Natural killer cell (primary cell): ENCODE measurements at regions not wholly inside any gene's neighbourhood (a gene's known extent, or its start where the extent isn't known, plus 50 kb on each side); places are given as distances from the start of the nearest gene placed in this dataset.

Experiments used
- ATAC-seq, 3 donors: fragments of 150-1000 bp in 2 of 3; fragments of 200-7000 bp in 1 of 3; cut with Tn5 transposase; 1 replicate in 1 of 3; 2 replicates in 2 of 3; pipeline ENCODE4 v1.10.0; 2021; ENCODE audit warnings: mild to moderate bottlenecking in 2 of 3, moderate library complexity in 2 of 3
- DNase-seq, 2 donors: peaks; one replicate each; pipeline versions ENCODE4 v3.0.0 to v3.0.0-alpha.2; 2013 to 2021; ENCODE audit warnings: mixed read lengths in 1 of 2
- H3K27ac ChIP-seq: one replicate; pipeline ENCODE4 v1.5.1; 2013; ENCODE audit warnings: mild to moderate bottlenecking, low read length
- H3K27me3 ChIP-seq: one replicate; pipeline ENCODE4 v1.6.1; 2013; ENCODE audit warnings: low read length; ENCODE audit not compliant: control insufficient read depth, insufficient read depth
- H3K36me3 ChIP-seq: one replicate; pipeline ENCODE4 v1.6.1; 2013; ENCODE audit warnings: low read length; ENCODE audit not compliant: control insufficient read depth, insufficient read depth
- H3K4me1 ChIP-seq: one replicate; pipeline ENCODE4 v1.6.1; 2013; ENCODE audit warnings: low read length; ENCODE audit not compliant: control insufficient read depth, insufficient read depth
- H3K4me3 ChIP-seq: one replicate; pipeline ENCODE4 v1.5.1; 2013; ENCODE audit warnings: low read length
- H3K9me3 ChIP-seq: one replicate; pipeline ENCODE4 v1.6.1; 2013; ENCODE audit warnings: low read length; ENCODE audit not compliant: control insufficient read depth, insufficient read depth
- H3K27ac Mint-ChIP-seq, 2 donors: one replicate each; pipeline ENCODE4 v1.8.0; 2022; ENCODE audit warnings: mild to moderate bottlenecking in 2 of 2, mixed read lengths in 2 of 2, moderate library complexity in 1 of 2
- H3K27me3 Mint-ChIP-seq, 2 donors: one replicate each; pipeline ENCODE4 v1.8.0; 2022; ENCODE audit warnings: low read depth in 2 of 2, mixed read lengths in 2 of 2
- H3K36me3 Mint-ChIP-seq: one replicate; pipeline ENCODE4 v1.8.0; 2022; ENCODE audit warnings: mixed read lengths
- H3K4me1 Mint-ChIP-seq, 2 donors: one replicate each; pipeline ENCODE4 v1.8.0; 2022; ENCODE audit warnings: mixed read lengths in 2 of 2
- H3K4me3 Mint-ChIP-seq: one replicate; pipeline ENCODE4 v1.8.0; 2022; ENCODE audit warnings: mild to moderate bottlenecking, moderate library complexity, mixed read lengths
- H3K9me3 Mint-ChIP-seq, 2 donors: one replicate each; pipeline ENCODE4 v1.8.0; 2022; ENCODE audit warnings: mixed read lengths in 2 of 2
- CTCF ChIP-seq: fragments of 200-600 bp; IDR thresholded peaks from one replicate; pipeline ENCODE4 v1.8.0; 2022; ENCODE audit warnings: antibody characterized with exemption
- WGBS: methylation state at CpG from one replicate; pipeline ENCODE4 v1.1.7; 2013; ENCODE audit warnings: missing lambda C conversion rate; ENCODE audit not compliant: insufficient coverage; 5-methylcytosine and 5-hydroxymethylcytosine counted together
- intact Hi-C: fragments of 100-400 bp; cut with micrococcal nuclease; formaldehyde crosslinking; loops from one replicate; pipeline ENCODE4 v1.14.2; 2022

GRCh38 chr5:3339798-3340115 is 255.9 kb upstream of the IRX1 start:
- H3K4me1 Mint-ChIP-seq = no peaks in the 10 kb centered on the region
- Histone ChIP-seq H3K27me3 (no peaks in the 10 kb centered on the region), H3K9me3 (peaks cover 3% of the 10 kb centered on the region), H3K4me3 (no peak overlapping the region), H3K36me3 (no peaks in the 10 kb centered on the region), H3K27ac (no peak overlapping the region), H3K4me1 (no peaks in the 10 kb centered on the region)
- no peaks in the 10 kb centered on the region for H3K36me3 Mint-ChIP-seq
- DNase-seq (no peak), ATAC-seq (no peak)
- H3K4me3 Mint-ChIP-seq = no peak overlapping the region
- TF ChIP-seq CTCF = no peak
- WGBS = 76% methylated on average over 10 of the region's 10 CpGs
- H3K9me3 Mint-ChIP-seq = no peaks in the 10 kb centered on the region
- intact Hi-C loops = no loop called here
- no peak overlapping the region for H3K27ac Mint-ChIP-seq
- H3K27me3 Mint-ChIP-seq = no peaks in the 10 kb centered on the region

GRCh38 chr5:3339092-3339797 is 256.4 kb upstream of the IRX1 start:
- H3K4me3 ChIP-seq = no peak overlapping the region
- Mint-ChIP-seq H3K27me3 (no peaks in the 10 kb centered on the region), H3K9me3 (no peaks in the 10 kb centered on the region), H3K4me1 (no peaks in the 10 kb centered on the region), H3K36me3 (no peaks in the 10 kb centered on the region), H3K27ac (no peak overlapping the region), H3K4me3 (no peak overlapping the region)
- intact Hi-C loops = no loop called here
- H3K27me3 ChIP-seq = no peaks in the 10 kb centered on the region
- no peaks in the 10 kb centered on the region for H3K4me1 ChIP-seq
- TF ChIP-seq CTCF = no peak
- no peak for DNase-seq
- no peaks in the 10 kb centered on the region for H3K36me3 ChIP-seq
- no peak overlapping the region for H3K27ac ChIP-seq
- no peak for ATAC-seq
- 87% methylated on average over 23 of the region's 23 CpGs for WGBS
- peaks cover 3% of the 10 kb centered on the region for H3K9me3 ChIP-seq

GRCh38 chr5:3337812-3338541 is 257.7 kb upstream of the IRX1 start:
- H3K27me3 Mint-ChIP-seq = no peaks in the 10 kb centered on the region
- no peaks in the 10 kb centered on the region for H3K27me3 ChIP-seq
- DNase-seq (no peak), ATAC-seq (no peak)
- H3K4me3 Mint-ChIP-seq = no peak overlapping the region
- WGBS = 83% methylated on average over 16 of the region's 16 CpGs
- no peak overlapping the region for H3K27ac ChIP-seq
- H3K4me1 Mint-ChIP-seq = no peaks in the 10 kb centered on the region
- H3K4me3 ChIP-seq = no peak overlapping the region
- no peaks in the 10 kb centered on the region for H3K9me3 Mint-ChIP-seq
- no peaks in the 10 kb centered on the region for H3K36me3 Mint-ChIP-seq
- peaks cover 3% of the 10 kb centered on the region for H3K9me3 ChIP-seq
- no peak overlapping the region for H3K27ac Mint-ChIP-seq
- no peak for TF ChIP-seq CTCF
- no peaks in the 10 kb centered on the region for H3K4me1 ChIP-seq
- no peaks in the 10 kb centered on the region for H3K36me3 ChIP-seq
- intact Hi-C loops = no loop called here

GRCh38 chr5:3336666-3337065 is 259.0 kb upstream of the IRX1 start:
- DNase-seq (no peak), ATAC-seq (no peak)
- H3K4me1 ChIP-seq = no peaks in the 10 kb centered on the region
- peaks cover 3% of the 10 kb centered on the region for H3K9me3 ChIP-seq
- H3K27ac ChIP-seq = no peak overlapping the region
- TF ChIP-seq CTCF = no peak
- no peaks in the 10 kb centered on the region for H3K9me3 Mint-ChIP-seq
- H3K36me3 Mint-ChIP-seq = no peaks in the 10 kb centered on the region
- no peak overlapping the region for H3K4me3 ChIP-seq
- H3K27me3 Mint-ChIP-seq = no peaks in the 10 kb centered on the region
- no peak overlapping the region for H3K4me3 Mint-ChIP-seq
- H3K27ac Mint-ChIP-seq = no peak overlapping the region
- 74% methylated on average over 11 of the region's 11 CpGs for WGBS
- H3K4me1 Mint-ChIP-seq = no peaks in the 10 kb centered on the region
- intact Hi-C loops = no loop called here
- H3K36me3 ChIP-seq = no peaks in the 10 kb centered on the region
- H3K27me3 ChIP-seq = no peaks in the 10 kb centered on the region
